Fibroblast of pulmonary artery (primary cell): ENCODE measurements at regions not wholly inside any gene's neighbourhood (a gene's known extent, or its start where the extent isn't known, plus 50 kb on each side); places are given as distances from the start of the nearest gene placed in this dataset.

ENCODE experiments used
- DNase-seq: peaks from one replicate; pipeline ENCODE4 v3.0.0-alpha.2; 2010; ENCODE audit warnings: low read depth
- H3K4me3 ChIP-seq: replicated peaks from 2 replicates; pipeline ENCODE4 v1.5.1; 2011; ENCODE audit warnings: low read depth, mild to moderate bottlenecking, control low read depth, low read length, moderate library complexity
- CTCF ChIP-seq: IDR thresholded peaks from 2 replicates; pipeline ENCODE4 v1.5.1; 2011; ENCODE audit warnings: mild to moderate bottlenecking, control low read depth, low read length, inconsistent platforms; ENCODE audit errors: missing control alignments

- H3K4me3 ChIP-seq, result no peak overlapping the region
- DNase-seq, result no peak
- no peak for TF ChIP-seq CTCF
These were observed 233.8 kb downstream of the DACT1 start for GRCh38 chr14:58871573-58871972.

- no peak overlapping the region for H3K4me3 ChIP-seq
- DNase-seq, result peak; percentile 39
- no peak for TF ChIP-seq CTCF
These were observed 234.3 kb downstream of the DACT1 start for GRCh38 chr14:58872061-58872460.

DNA sequence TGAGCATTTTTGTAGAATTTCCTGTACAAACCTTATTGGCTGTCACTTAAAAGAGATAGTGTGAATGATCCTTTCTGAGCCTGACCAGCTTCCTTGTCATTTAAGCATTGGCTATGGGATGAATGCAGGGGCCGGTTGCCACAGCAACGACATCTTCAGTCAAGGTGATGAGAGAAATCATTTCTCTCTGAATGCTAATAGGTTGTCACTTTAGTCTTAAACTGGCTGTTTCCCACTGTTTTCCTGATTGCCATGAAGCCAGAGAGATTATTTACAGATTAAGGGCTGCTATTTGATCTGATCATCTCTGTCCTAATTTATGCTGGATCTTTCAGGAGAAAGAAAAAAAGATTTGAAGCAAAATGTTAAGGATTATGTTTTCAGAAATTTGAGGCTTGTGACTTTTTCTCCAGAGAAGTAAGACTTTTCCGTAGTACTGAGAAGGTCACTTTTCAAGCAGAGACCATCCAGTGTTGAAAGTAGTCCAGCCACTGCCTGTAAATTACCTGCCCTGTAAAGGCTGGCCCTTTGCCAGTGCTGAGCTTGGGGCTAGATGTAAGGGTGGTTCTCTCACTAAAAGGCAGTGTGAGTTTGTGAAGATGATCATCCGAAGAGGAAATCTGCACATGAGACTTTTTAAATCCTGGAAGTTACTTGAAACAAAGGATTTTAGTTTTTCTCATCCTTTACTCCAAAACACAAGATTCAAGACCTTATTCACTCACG, 235.6 kb downstream of the DACT1 start:
- H3K4me3 ChIP-seq, result no peak overlapping the region
- no peak for TF ChIP-seq CTCF
- DNase-seq, result no peak

- no peak overlapping the region for H3K4me3 ChIP-seq
- no peak for TF ChIP-seq CTCF
- DNase-seq, result no peak
These were observed 237.9 kb downstream of the DACT1 start for GRCh38 chr14:58875613-58876012.

DNA sequence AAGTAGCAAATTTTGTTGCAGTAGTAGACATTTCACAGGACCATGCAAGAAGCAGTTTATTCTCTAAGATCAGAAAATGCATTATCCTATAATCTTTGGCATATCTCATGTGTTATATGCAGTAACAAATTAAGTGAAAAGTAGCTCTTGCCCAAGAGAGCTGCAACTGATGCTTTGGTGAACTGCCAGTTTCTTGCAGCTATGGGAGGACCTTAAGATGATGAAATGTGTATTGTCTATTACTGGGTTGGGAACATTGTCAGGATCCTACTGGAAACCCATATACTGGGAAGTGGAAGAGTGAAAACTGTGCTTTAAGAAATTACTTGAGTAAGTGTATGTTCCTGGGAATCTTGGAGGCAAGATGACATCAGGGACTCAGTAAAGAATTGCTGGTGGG, 238.8 kb downstream of the DACT1 start:
- no peak overlapping the region for H3K4me3 ChIP-seq
- TF ChIP-seq CTCF, result no peak
- DNase-seq, result peak; percentile 91

- no peak for TF ChIP-seq CTCF
- no peak overlapping the region for H3K4me3 ChIP-seq
- no peak for DNase-seq
These were observed 240.8 kb downstream of the DACT1 start for GRCh38 chr14:58878439-58879139.

GRCh38 chr14:58881433-58881832, 243.7 kb downstream of the DACT1 start:
- no peak for TF ChIP-seq CTCF
- no peak overlapping the region for H3K4me3 ChIP-seq
- no peak for DNase-seq
